ENCODE measurements at regions not wholly inside any gene's neighbourhood (a gene's known extent, or its start where the extent isn't known, plus 50 kb on each side); places are given as distances from the start of the nearest gene placed in this dataset.

- no peaks in the 10 kb centered on the region for H3K9me3 Mint-ChIP-seq
- TF ChIP-seq CTCF (conservative IDR thresholded peaks at IDR 0.05), result no peak
Measured at GRCh38 chr6:168222115-168223043, 97.2 kb downstream of the DACT2 start.

More at GRCh38 chr6:168222115-168223043, 97.2 kb downstream of the DACT2 start:
- H4K5ac ChIP-seq (ENCODE audit: insufficient read length, low read depth, low read length), result no peak overlapping the region
- H3K4ac ChIP-seq (ENCODE audit: low read depth, low read length), result no peak overlapping the region
- no peaks in the 10 kb centered on the region for H3K79me2 ChIP-seq (ENCODE audit: insufficient read depth, low read length)
- no peak for DNase-seq
- H2BK120ac ChIP-seq (ENCODE audit: low read depth, low read length, poor library complexity, severe bottlenecking), result no peak overlapping the region
- no peak overlapping the region for H3K9ac ChIP-seq (ENCODE audit: extremely low read depth, insufficient read length, low read length)
- H4K20me1 ChIP-seq (ENCODE audit: control insufficient read depth, insufficient read depth, insufficient read length), result no peaks in the 10 kb centered on the region
- Mint-ChIP-seq H3K36me3 (ENCODE audit: insufficient read depth in 1 of 3, low read depth in 3 of 3) (no peaks in the 10 kb centered on the region), H3K27me3 (ENCODE audit: low read depth) (peaks cover 4% of the 10 kb centered on the region), H3K27ac (no peak overlapping the region), H3K4me1 (peaks cover 18 to 28% of the 10 kb centered on the region in 2 experiments), H3K4me3 (no peak overlapping the region)
- no peak overlapping the region for H3K4me2 ChIP-seq (ENCODE audit: insufficient read depth, insufficient read length, low read length)
- no peaks in the 10 kb centered on the region for H3K9me3 ChIP-seq (ENCODE audit: control insufficient read depth, low read depth, low read length)
- H2AFZ ChIP-seq (ENCODE audit: low read length), result no peak overlapping the region
- no peaks in the 10 kb centered on the region for H3K79me1 ChIP-seq (ENCODE audit: insufficient read depth, low read depth, low read length, poor library complexity, severe bottlenecking)
- no peak overlapping the region for H3K18ac ChIP-seq (ENCODE audit: insufficient read length, low read depth, low read length)
- no peak overlapping the region for H3T11ph ChIP-seq (ENCODE audit: low read length)
- no peak overlapping the region for H2BK12ac ChIP-seq (ENCODE audit: insufficient read length, low read depth, low read length)
- no peak overlapping the region for H4K8ac ChIP-seq (replicated peaks; ENCODE audit: insufficient read length, low read depth, low read length)
- no peak overlapping the region for H2AK5ac ChIP-seq (ENCODE audit: insufficient read length, low read length)
- no peak overlapping the region for H3K23ac ChIP-seq (ENCODE audit: insufficient read length, low read depth, low read length)
- no peak overlapping the region for H3K14ac ChIP-seq (ENCODE audit: insufficient read depth, low read length)
- H4K91ac ChIP-seq (ENCODE audit: insufficient read length, low read depth, low read length), result no peak overlapping the region
- H3K27ac ChIP-seq (ENCODE audit: insufficient read length, low read depth, low read length), result no peak overlapping the region
- H2BK15ac ChIP-seq (ENCODE audit: low read depth, low read length), result no peak overlapping the region
- no peaks in the 10 kb centered on the region for H3K27me3 ChIP-seq (ENCODE audit: insufficient read depth, low read length)
- no peak overlapping the region for H2BK20ac ChIP-seq (ENCODE audit: low read depth, low read length, poor library complexity, severe bottlenecking)
- no CpG with 5 or more reads among the region's 17 CpGs for WGBS (ENCODE audit: extremely low coverage, insufficient read length, low lambda C conversion rate)
- no peak overlapping the region for H2BK5ac ChIP-seq (ENCODE audit: insufficient read length, low read length)
- H3K56ac ChIP-seq (ENCODE audit: insufficient read length, low read depth, low read length), result no peak overlapping the region
- H3K23me2 ChIP-seq (ENCODE audit: insufficient read length, low read depth, low read length, poor library complexity, severe bottlenecking), result no peaks in the 10 kb centered on the region
- H3K4me1 ChIP-seq (ENCODE audit: insufficient read depth, low read length), result peaks cover 7% of the 10 kb centered on the region; the same call in 1 of the 2 replicates
